Body of pancreas (tissue), 4 donors: ENCODE measurements at regions not wholly inside any gene's neighbourhood (a gene's known extent, or its start where the extent isn't known, plus 50 kb on each side); places are given as distances from the start of the nearest gene placed in this dataset.

Source experiments
- CTCF ChIP-seq, 7 experiments: fragments of 450-650 bp in 4 of 7; fragments of 200-600 bp in 3 of 7; sonication (generic) in 3 of 7; IDR thresholded peaks; one replicate each; pipeline ENCODE4 v1.5.1; 2016 to 2019; ENCODE audit warnings: antibody characterized with exemption in 7 of 7
- POLR2A ChIP-seq, 3 donors: fragments of 450-650 bp; IDR thresholded peaks; one replicate each; pipeline ENCODE4 v1.6.1; 2016; ENCODE audit warnings: antibody characterized with exemption in 3 of 3, mild to moderate bottlenecking in 2 of 3

- TF ChIP-seq CTCF (IDR thresholded peaks at IDR 0.05), result peak; percentile 37 to 74 (median 63)
- TF ChIP-seq POLR2A (IDR thresholded peaks at IDR 0.05), result no peak
Observed at GRCh38 chr1:70528590-70529333, 117.7 kb downstream of the CTH start.
